ENCODE measurements at regions not wholly inside any gene's neighbourhood (a gene's known extent, or its start where the extent isn't known, plus 50 kb on each side); places are given as distances from the start of the nearest gene placed in this dataset.
"Not testable (repeated sequence)": the region's sequence is repeated elsewhere in the genome, so short reads cannot be mapped to it uniquely, and the experiment has no call there.

DNA sequence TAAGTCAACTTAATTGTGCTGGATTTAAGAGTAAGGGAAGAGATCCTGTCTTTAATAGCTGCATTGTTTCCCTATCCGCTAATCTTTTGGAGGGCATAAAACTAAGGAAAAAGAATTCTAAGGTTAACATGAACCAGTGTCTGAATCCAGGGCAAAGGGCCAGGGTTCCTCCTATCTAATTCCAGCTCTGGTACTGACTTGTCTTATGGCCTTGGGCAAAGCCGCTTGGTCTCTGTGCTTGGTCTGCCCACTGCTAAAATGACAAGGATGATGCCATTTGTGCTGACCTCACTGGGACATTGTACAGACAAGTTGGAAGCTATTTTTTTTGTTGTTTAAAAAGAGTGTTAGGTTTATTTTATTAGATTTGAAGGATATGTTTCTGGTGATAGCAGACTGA lies 334.7 kb upstream of the PIK3R1 start:
- no peak for DNase-seq
- no peak for ATAC-seq

DNA sequence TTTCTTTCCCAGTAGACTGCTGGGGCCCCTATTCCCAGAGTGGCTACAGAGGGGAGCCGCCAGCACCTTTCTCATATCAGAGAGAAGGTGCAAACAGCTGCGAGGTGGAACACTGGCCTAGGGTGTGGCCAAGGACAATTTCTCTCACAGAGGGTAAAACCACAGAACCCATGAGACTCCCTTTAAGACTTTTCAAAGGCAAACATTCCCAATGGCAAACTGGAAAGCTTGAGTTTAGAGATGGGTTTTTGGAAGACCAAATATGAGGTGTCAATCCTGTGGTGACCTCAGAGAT lies 335.1 kb upstream of the PIK3R1 start:
- no peak for DNase-seq
- no peak for ATAC-seq

GRCh38 chr5:67879620-67880510 lies 335.7 kb upstream of the PIK3R1 start:
- ATAC-seq (no peak), DNase-seq (no peak)

DNA sequence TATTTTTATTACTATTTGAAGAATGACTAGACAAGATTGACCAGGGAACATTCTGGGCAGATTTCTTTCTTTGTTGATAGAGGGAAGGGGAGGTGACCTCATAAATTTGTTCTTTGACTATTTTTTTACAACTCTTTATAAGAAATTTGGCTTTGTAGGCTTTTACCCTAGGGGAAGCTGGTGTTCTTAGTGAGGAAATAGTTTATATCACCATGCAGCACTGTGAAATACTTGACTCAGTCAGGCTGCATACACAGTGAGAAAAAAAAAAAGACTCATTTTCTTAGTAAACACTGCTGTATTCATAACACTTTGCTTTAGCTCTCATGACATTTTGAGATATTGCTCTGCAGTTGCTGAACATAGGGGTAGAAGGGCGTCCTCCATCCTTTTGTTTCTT lies 336.6 kb upstream of the PIK3R1 start:
- DNase-seq (no peak), ATAC-seq (no peak)

DNA sequence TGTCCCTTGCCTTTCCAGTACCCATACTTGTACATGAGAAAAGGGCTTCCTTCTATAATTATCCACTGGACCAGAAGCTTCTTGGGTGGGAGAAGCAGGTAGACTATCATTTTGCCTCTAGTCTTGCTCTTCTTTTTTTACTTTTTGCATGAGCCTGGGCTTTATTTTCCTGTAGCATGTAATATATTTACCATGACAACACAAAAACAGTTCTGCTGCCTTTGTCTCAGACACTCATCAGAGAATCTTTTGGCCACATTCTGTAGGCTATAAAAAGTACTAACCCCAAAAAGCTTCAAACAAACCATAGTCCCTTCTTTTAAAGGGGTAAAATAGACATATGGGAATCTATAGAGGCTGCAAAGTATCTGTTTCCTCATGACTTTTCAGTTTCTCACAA lies 339.2 kb upstream of the PIK3R1 start:
- ATAC-seq: no peak
- DNase-seq: no peak

GRCh38 chr5:67875601-67876000 lies 340.0 kb upstream of the PIK3R1 start:
- ATAC-seq (no peak), DNase-seq (no peak)

GRCh38 chr5:67873935-67874334 lies 341.6 kb upstream of the PIK3R1 start:
- ATAC-seq (no peak), DNase-seq (no peak)

- ATAC-seq: no peak
- no peak for DNase-seq
Measured at GRCh38 chr5:67870662-67871061, 344.9 kb upstream of the PIK3R1 start.

DNA sequence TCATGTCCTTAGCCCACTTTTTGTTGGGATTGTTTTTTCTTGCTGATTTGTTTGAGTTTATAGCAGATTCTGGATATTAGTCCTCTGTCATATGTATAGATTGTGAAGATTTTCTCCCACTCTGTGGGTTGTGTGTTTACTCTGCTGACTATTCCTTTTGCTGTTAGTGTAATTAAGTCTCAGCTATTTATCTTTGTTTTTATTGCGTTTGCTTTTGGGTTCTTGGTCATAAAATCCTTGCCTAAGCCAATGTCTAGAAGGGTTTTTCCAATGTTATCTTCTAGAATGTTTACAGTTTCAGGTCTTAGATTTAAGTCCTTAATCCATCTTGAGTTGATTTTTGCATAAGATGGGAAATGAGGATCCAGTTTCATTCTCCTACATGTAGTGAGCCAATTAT lies 351.2 kb upstream of the PIK3R1 start:
- not testable (repeated sequence) for ATAC-seq, DNase-seq

GRCh38 chr5:67858471-67859031 lies 357.0 kb upstream of the PIK3R1 start:
- ATAC-seq: no peak
- DNase-seq: no peak

DNA sequence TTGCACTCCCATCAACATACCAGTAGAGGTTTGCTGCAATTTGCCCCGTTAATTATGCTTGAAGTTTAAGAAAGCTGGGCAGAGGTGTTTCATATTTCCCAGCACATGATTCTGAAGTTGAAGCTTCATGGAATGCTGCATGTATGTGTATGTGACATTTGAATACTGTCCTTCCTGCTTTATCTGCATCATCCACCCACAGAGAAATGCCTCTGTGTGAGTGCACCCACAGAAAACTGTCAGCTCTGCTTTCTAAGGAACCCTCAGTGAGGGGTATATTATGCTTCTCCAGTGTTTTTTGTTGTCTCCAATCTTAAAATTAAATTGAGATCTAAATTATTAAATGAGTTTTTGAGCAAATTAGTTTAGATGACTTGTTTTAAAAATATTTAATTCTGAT lies 358.1 kb upstream of the PIK3R1 start:
- no peak for DNase-seq
- no peak for ATAC-seq

DNA sequence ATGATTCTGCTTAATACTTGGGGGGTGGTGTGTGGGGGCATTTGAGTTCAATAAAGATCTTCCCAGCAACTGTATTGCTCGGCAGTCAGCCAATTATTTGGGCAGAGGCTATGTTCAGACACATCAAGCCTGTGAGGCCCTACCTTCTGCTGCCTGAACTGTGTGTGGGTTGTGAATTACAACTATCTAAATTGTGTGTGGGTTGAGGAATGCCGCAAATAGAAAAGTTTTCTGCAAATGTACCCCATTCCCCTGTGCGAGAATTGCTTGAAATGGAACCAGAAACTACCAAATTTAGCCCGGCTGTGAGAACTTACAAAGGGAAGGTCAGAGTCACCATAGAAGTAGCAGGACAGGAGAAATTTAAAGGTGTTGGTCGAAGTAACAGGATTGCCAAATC lies 360.0 kb upstream of the PIK3R1 start:
- ATAC-seq: no peak

DNA sequence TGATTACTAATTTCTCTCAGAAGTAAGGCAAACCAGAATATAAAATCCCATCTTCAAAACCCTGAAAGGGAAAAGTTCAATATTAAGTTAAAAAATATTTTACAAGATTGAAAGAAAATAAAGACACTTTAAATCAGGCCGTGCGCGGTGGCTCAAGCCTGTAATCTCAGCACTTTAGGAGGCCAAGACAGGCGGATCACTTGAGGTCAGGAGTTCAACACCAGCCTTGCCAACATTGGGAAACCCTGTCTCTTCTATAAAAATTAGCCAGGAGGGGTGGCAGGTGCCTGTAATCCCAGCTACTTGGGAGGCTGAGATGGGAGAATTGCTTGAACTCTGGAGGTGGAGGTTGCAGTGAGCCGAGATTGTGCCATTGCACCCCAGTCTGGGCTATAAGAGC lies 364.6 kb upstream of the PIK3R1 start:
- not testable (repeated sequence) for ATAC-seq, DNase-seq

More for the DNA sequence above, 360.0 kb upstream of the PIK3R1 start:
- no peak for DNase-seq

DNA sequence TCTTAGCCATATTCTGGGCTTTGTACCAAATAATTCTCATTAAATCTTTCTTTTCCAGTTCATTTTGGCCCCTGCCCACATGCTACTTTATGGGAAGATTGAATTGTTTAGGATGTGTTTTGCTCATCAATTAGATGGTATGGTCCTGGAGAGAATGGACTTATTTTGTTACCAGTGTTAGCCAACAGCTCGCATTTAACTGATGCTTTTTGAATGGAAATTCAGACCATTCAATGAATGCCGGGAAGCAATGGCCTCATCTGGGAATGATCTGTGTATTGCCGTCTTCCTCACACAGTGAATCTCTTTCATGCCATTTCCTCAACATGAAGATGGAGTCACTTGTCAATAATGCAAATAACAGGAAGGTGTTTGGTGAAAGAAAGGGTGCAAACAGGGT lies 370.6 kb upstream of the PIK3R1 start:
- DNase-seq (no peak), ATAC-seq (no peak)

DNA sequence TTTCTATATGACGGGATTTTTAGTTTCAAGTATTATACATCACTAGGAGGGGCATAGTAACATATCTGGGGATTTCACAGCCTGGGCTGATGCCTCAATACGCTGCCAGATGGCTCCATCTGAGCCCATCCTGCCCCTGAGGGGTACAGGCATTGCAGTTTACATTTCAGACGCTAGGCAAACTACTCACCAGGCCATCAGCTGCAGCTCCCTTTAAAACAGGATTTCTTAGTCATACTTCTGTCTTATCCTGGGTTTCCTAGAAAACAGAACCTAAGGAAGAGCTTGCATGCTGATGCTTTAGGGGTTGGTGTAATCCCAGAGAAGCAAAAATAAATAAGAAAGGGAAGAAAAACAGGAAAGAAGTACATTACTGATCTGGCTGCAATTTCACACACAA lies 372.8 kb upstream of the PIK3R1 start:
- ATAC-seq (no peak), DNase-seq (no peak)

GRCh38 chr5:67837225-67837624 lies 378.3 kb upstream of the PIK3R1 start:
- DNase-seq, ATAC-seq: not testable (repeated sequence)

- DNase-seq: not testable (repeated sequence)
Measured at GRCh38 chr5:67836496-67836895, 379.1 kb upstream of the PIK3R1 start.

GRCh38 chr5:67831048-67831447 lies 384.5 kb upstream of the PIK3R1 start:
- DNase-seq (no peak), ATAC-seq (no peak)

More at GRCh38 chr5:67836496-67836895, 379.1 kb upstream of the PIK3R1 start:
- ATAC-seq: not testable (repeated sequence)

- no peak for ATAC-seq
- DNase-seq: no peak
Measured at GRCh38 chr5:67827541-67827940, 388.0 kb upstream of the PIK3R1 start.

DNA sequence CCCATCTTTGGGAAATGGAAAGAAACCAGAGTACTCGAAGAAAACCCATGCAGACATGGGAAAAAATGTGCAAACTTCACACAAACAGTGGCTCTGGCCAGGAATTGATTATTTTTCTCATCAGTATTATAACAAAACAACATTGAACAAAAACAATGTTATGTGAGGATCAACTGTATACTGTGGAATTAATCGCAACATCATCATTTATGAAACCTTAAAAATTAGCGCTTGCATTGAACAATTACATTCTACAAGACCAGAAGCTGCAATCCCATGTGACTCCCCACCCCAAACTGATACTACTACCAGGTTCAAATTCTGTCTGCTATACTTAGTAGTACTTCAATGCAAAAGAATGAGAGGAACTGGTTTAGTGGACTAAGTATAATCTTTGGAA lies 390.7 kb upstream of the PIK3R1 start:
- ATAC-seq (no peak), DNase-seq (no peak)

GRCh38 chr5:67817652-67818051 lies 397.9 kb upstream of the PIK3R1 start:
- no peak for ATAC-seq

DNA sequence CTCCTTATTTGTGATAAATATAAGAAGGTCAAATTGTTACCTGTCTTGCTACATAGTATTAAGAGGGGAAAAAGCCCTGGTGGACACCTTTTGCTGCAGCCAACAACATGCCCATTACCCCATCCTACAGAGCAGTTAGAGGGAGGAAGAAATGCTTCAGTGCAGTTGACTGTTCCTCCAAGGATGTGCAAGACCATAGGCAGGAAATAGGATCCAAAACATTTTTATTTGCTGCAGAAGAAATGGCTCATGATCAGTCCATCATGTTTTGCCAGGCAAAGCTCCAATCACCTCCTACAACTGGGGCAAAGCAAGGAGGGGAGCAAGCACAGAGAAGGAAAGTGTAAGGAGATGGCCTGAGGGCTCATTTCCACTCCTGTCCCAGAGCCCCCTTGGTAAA lies 399.1 kb upstream of the PIK3R1 start:
- ATAC-seq: no peak

More at GRCh38 chr5:67817652-67818051, 397.9 kb upstream of the PIK3R1 start:
- no peak for DNase-seq

DNA sequence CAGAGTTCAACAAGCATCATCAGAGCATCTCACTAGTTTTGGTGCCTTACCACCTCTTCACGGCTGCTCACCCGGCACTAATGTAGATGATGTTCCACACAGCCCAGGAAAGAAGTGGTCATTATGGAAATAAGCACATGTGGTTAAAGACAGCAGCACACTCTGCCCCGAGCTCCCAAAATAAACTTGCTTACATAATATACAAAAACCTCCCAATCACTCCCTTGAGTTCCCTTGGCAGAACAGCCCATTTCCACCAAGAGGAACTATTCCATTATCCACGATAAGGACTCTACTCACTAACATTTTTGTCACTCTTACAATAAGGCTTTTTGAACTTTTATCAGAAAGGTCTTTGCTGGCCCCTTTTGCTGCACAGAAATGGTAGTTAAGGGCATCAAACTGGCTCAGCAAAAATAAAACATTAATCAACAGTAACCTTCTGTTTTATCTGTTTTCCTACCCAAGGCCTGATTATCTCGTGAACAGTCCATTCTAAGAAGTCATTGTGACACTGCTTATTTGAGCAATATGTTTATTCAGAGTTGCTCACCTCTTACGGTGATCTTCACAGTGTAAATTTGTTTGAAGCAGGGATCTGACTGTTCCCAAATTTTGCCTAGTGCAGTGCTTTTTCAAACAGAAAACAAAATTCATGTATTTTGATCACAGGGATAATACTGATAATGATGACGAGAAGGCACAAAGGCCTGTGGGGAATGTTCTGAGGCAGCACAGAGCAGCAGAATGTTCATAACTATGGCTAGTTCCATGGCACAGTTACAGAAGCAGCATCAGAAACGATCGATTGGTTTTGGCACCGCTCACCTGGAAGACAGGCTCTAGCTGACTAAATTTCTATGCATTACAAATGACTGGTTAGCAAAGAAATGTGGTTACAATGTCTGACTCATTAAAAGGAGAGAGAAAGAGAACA lies 399.8 kb upstream of the PIK3R1 start:
- ATAC-seq (no peak), DNase-seq (no peak)

More for the DNA sequence above, 399.1 kb upstream of the PIK3R1 start:
- no peak for DNase-seq

Data from stimulated activated naive CD8-positive, alpha-beta T cell treated with anti-CD3 and anti-CD28 coated beads, Interleukin-15, Interleukin-2, amounts not matched to agents 100 U/mL and 50 U/mL, for 24 hours (primary cell).